Activated T-helper 1 cell treated with anti-CD3 and anti-CD28 coated beads, Interleukin-2, amount 50 U/mL, for 16 hours (primary cell): ENCODE measurements at regions not wholly inside any gene's neighbourhood (a gene's known extent, or its start where the extent isn't known, plus 50 kb on each side); places are given as distances from the start of the nearest gene placed in this dataset.

Experiments
- DNase-seq, 2 donors: peaks; one replicate each; pipeline ENCODE4 v3.0.0-alpha.2; 2020; ENCODE audit warnings: low read depth in 1 of 2, low spot score in 1 of 2

GRCh38 chr20:51104960-51105920 is 82.3 kb upstream of the KCNG1 start:
- DNase-seq, result no peak

GRCh38 chr20:51100617-51101016 is 77.7 kb upstream of the KCNG1 start:
- no peak for DNase-seq

GRCh38 chr20:51098284-51098810 is 75.4 kb upstream of the KCNG1 start:
- no peak for DNase-seq

- DNase-seq, result no peak
Observed at GRCh38 chr20:51097351-51098120, 74.6 kb upstream of the KCNG1 start.

- no peak for DNase-seq
Observed at GRCh38 chr20:51096582-51097267, 73.8 kb upstream of the KCNG1 start.

GRCh38 chr20:51095633-51096521 is 73.0 kb upstream of the KCNG1 start:
- no peak for DNase-seq

GRCh38 chr20:51094221-51094620 is 71.3 kb upstream of the KCNG1 start:
- DNase-seq, result no peak

- no peak for DNase-seq
Observed at GRCh38 chr20:51093240-51093763, 70.4 kb upstream of the KCNG1 start.

GRCh38 chr20:51092338-51092737 is 69.4 kb upstream of the KCNG1 start:
- no peak for DNase-seq

GRCh38 chr20:51091406-51092195 is 68.7 kb upstream of the KCNG1 start:
- DNase-seq, result no peak

GRCh38 chr20:51089840-51090239 is 66.9 kb upstream of the KCNG1 start:
- no peak for DNase-seq

GRCh38 chr20:51089272-51089781 is 66.4 kb upstream of the KCNG1 start:
- no peak for DNase-seq

- no peak for DNase-seq
Observed at GRCh38 chr20:51087266-51087665, 64.4 kb upstream of the KCNG1 start.

GRCh38 chr20:51085769-51086168 is 62.9 kb upstream of the KCNG1 start:
- DNase-seq, result no peak

GRCh38 chr20:51084593-51085377 is 61.9 kb upstream of the KCNG1 start:
- DNase-seq, result no peak

GRCh38 chr20:51083447-51083846 is 60.5 kb upstream of the KCNG1 start:
- no peak for DNase-seq

- DNase-seq, result no peak
Observed at GRCh38 chr20:51082988-51083387, 60.1 kb upstream of the KCNG1 start.

- DNase-seq, result no peak
Observed at GRCh38 chr20:51080516-51080915, 57.6 kb upstream of the KCNG1 start.
